SK-N-SH treated with all-trans-retinoic acid at 6 μM for 48 hours (cell line): ENCODE measurements at regions not wholly inside any gene's neighbourhood (a gene's known extent, or its start where the extent isn't known, plus 50 kb on each side); places are given as distances from the start of the nearest gene placed in this dataset.

Experiments used
- PATZ1 ChIP-seq: fragments of 250-450 bp; sonication (Bioruptor Pico); IDR thresholded peaks from 2 replicates; pipeline ENCODE4 v1.8.0; 2020; ENCODE audit warnings: mild to moderate bottlenecking, moderate library complexity, borderline replicate concordance
- RARB ChIP-seq: fragments of 250-450 bp; sonication (Bioruptor Pico); IDR thresholded peaks from 2 replicates; pipeline ENCODE4 v1.8.0; 2021; ENCODE audit warnings: mild to moderate bottlenecking, moderate library complexity
- ZFP30 ChIP-seq: fragments of 450-650 bp; formaldehyde crosslinking; IDR thresholded peaks from 2 replicates; pipeline ENCODE4 v1.5.0; 2022; ENCODE audit warnings: mild to moderate bottlenecking, moderate library complexity
- ZNF8 ChIP-seq: fragments of 450-650 bp; formaldehyde crosslinking; IDR thresholded peaks from 2 replicates; pipeline ENCODE4 v1.5.0; 2020; ENCODE audit warnings: mild to moderate bottlenecking, moderate library complexity

GRCh38 chr4:169915545-169915944 is 110.7 kb downstream of the MFAP3L start:
- TF ChIP-seq PATZ1 (no peak), ZFP30 (no peak), ZNF8 (CRISPR knock-in tag) (no peak), RARB (CRISPR knock-in tag) (no peak)
